Vagina (tissue), 2 donors: ENCODE measurements at regions not wholly inside any gene's neighbourhood (a gene's known extent, or its start where the extent isn't known, plus 50 kb on each side); places are given as distances from the start of the nearest gene placed in this dataset.

Source experiments
- DNase-seq, 2 donors: peaks; one replicate each; pipeline ENCODE4 v3.0.0-alpha.2; 2017; ENCODE audit errors: extremely low spot score in 2 of 2
- H3K27ac ChIP-seq: fragments of 200-600 bp; sonication (generic); one replicate; pipeline ENCODE4 v1.5.1; 2019
- H3K27me3 ChIP-seq: fragments of 200-600 bp; sonication (generic); one replicate; pipeline ENCODE4 v1.5.1; 2019
- H3K36me3 ChIP-seq, 2 donors: fragments of 200-600 bp; sonication (generic); one replicate each; pipeline ENCODE4 v1.5.1; 2017 to 2019
- H3K4me1 ChIP-seq: fragments of 200-600 bp; sonication (generic); one replicate; pipeline ENCODE4 v1.5.1; 2019
- H3K4me3 ChIP-seq, 2 donors: fragments of 200-600 bp; sonication (generic); 1 replicate in 1 of 2; 2 replicates in 1 of 2; pipeline ENCODE4 v1.5.1; 2016 to 2019
- H3K9me3 ChIP-seq: fragments of 200-600 bp; sonication (generic); one replicate; pipeline ENCODE4 v1.5.1; 2019
- CTCF ChIP-seq, 3 experiments: fragments of 450-650 bp in 2 of 3; fragments of 200-600 bp in 1 of 3; sonication (generic) in 1 of 3; IDR thresholded peaks; one replicate each; pipeline ENCODE4 v1.5.1; 2017 to 2019; ENCODE audit warnings: antibody characterized with exemption in 3 of 3, mild to moderate bottlenecking in 2 of 3, moderate library complexity in 2 of 3
- POLR2A ChIP-seq, 2 donors: fragments of 450-650 bp; IDR thresholded peaks; one replicate each; pipeline ENCODE4 v1.6.1; 2017; ENCODE audit warnings: antibody characterized with exemption in 2 of 2, mild to moderate bottlenecking in 2 of 2, moderate library complexity in 2 of 2
- POLR2AphosphoS5 ChIP-seq, 2 donors: sonication (generic); formaldehyde crosslinking; IDR thresholded peaks; one replicate each; pipeline ENCODE4 v1.9.0; 2017; ENCODE audit warnings: antibody characterized with exemption in 2 of 2, mild to moderate bottlenecking in 2 of 2, low read depth in 1 of 2; ENCODE audit not compliant: insufficient read depth in 1 of 2
- intact Hi-C: fragments of 100-400 bp; cut with DNase I; formaldehyde crosslinking; loops from one replicate; pipeline ENCODE4 v1.15.1; 2023

GRCh38 chr2:35033748-35034147, 1321.8 kb upstream of the CRIM1 start:
- Histone ChIP-seq H3K36me3 (no peaks in the 10 kb centered on the region), H3K27ac (no peak overlapping the region), H3K9me3 (no peaks in the 10 kb centered on the region), H3K4me1 (no peaks in the 10 kb centered on the region), H3K27me3 (no peaks in the 10 kb centered on the region), H3K4me3 (no peak overlapping the region)
- TF ChIP-seq CTCF (IDR thresholded peaks at IDR 0.05), result no peak
- no peak for TF ChIP-seq POLR2AphosphoS5 (IDR thresholded peaks at IDR 0.05; ENCODE audit: insufficient read depth in 1 of 2, low read depth in 1 of 2)
- TF ChIP-seq POLR2A (IDR thresholded peaks at IDR 0.05), result no peak
- intact Hi-C loops, result no loop called here
- no peak for DNase-seq

- Histone ChIP-seq H3K27ac (no peak overlapping the region), H3K9me3 (no peaks in the 10 kb centered on the region), H3K27me3 (no peaks in the 10 kb centered on the region), H3K36me3 (no peaks in the 10 kb centered on the region), H3K4me1 (no peaks in the 10 kb centered on the region), H3K4me3 (no peak overlapping the region)
- no peak for DNase-seq
- intact Hi-C loops, result no loop called here
- TF ChIP-seq CTCF (IDR thresholded peaks at IDR 0.05) (no peak), POLR2A (IDR thresholded peaks at IDR 0.05) (no peak), POLR2AphosphoS5 (IDR thresholded peaks at IDR 0.05; ENCODE audit: insufficient read depth in 1 of 2, low read depth in 1 of 2) (no peak)
Observed at GRCh38 chr2:35023545-35023944, 1332.0 kb upstream of the CRIM1 start.

GRCh38 chr2:35000453-35000852, 1355.1 kb upstream of the CRIM1 start:
- H3K4me3 ChIP-seq, result no peak overlapping the region
- no peak overlapping the region for H3K27ac ChIP-seq
- TF ChIP-seq CTCF (IDR thresholded peaks at IDR 0.05) (no peak), POLR2A (IDR thresholded peaks at IDR 0.05) (no peak), POLR2AphosphoS5 (IDR thresholded peaks at IDR 0.05; ENCODE audit: insufficient read depth in 1 of 2, low read depth in 1 of 2) (no peak)
- H3K4me1 ChIP-seq, result no peaks in the 10 kb centered on the region
- no peaks in the 10 kb centered on the region for H3K36me3 ChIP-seq
- H3K27me3 ChIP-seq, result no peaks in the 10 kb centered on the region
- no peak for DNase-seq
- H3K9me3 ChIP-seq, result no peaks in the 10 kb centered on the region
- intact Hi-C loops, result no loop called here

- H3K27me3 ChIP-seq, result no peaks in the 10 kb centered on the region
- no peaks in the 10 kb centered on the region for H3K4me1 ChIP-seq
- TF ChIP-seq POLR2AphosphoS5 (IDR thresholded peaks at IDR 0.05; ENCODE audit: insufficient read depth in 1 of 2, low read depth in 1 of 2), result no peak
- no peak for TF ChIP-seq CTCF (IDR thresholded peaks at IDR 0.05)
- TF ChIP-seq POLR2A (IDR thresholded peaks at IDR 0.05), result no peak
- no peaks in the 10 kb centered on the region for H3K9me3 ChIP-seq
- H3K4me3 ChIP-seq, result no peak overlapping the region
- intact Hi-C loops, result no loop called here
- no peak for DNase-seq
- H3K36me3 ChIP-seq, result no peaks in the 10 kb centered on the region
- H3K27ac ChIP-seq, result no peak overlapping the region
Observed at GRCh38 chr2:34998741-34999140, 1356.8 kb upstream of the CRIM1 start.

GRCh38 chr2:34997779-34998178, 1357.8 kb upstream of the CRIM1 start:
- Histone ChIP-seq H3K27ac (no peak overlapping the region), H3K4me3 (no peak overlapping the region), H3K4me1 (no peaks in the 10 kb centered on the region), H3K36me3 (no peaks in the 10 kb centered on the region), H3K9me3 (no peaks in the 10 kb centered on the region), H3K27me3 (no peaks in the 10 kb centered on the region)
- no peak for TF ChIP-seq POLR2A (IDR thresholded peaks at IDR 0.05)
- no peak for TF ChIP-seq CTCF (IDR thresholded peaks at IDR 0.05)
- TF ChIP-seq POLR2AphosphoS5 (IDR thresholded peaks at IDR 0.05; ENCODE audit: insufficient read depth in 1 of 2, low read depth in 1 of 2), result no peak
- no peak for DNase-seq
- intact Hi-C loops, result no loop called here
